CD4-positive, alpha-beta memory T cell (primary cell): ENCODE measurements at regions not wholly inside any gene's neighbourhood (a gene's known extent, or its start where the extent isn't known, plus 50 kb on each side); places are given as distances from the start of the nearest gene placed in this dataset.

Experiments
- CTCF ChIA-PET: fragments of 350-600 bp; sonication (Branson Sonifier 250); formaldehyde crosslinking; loops from one replicate; lab custom pipeline; 2021; ENCODE audit warnings: inconsistent platforms; ENCODE audit not compliant: partially characterized antibody; lab: Charles Lee
- POLR2A ChIA-PET: fragments of 350-600 bp; sonication (Branson Sonifier 250); formaldehyde crosslinking; loops from one replicate; lab custom pipeline; 2021; ENCODE audit not compliant: partially characterized antibody; lab: Charles Lee
- DNase-seq, 5 donors: peaks; one replicate each; pipeline versions ENCODE4 v3.0.0 to v3.0.0-alpha.2; 2020 to 2022; ENCODE audit warnings: mixed read lengths in 1 of 5
- H3K27ac ChIP-seq: one replicate; pipeline ENCODE4 v1.7.0; 2013; ENCODE audit warnings: low read depth, low read length
- H3K27me3 ChIP-seq: 2 replicates; pipeline ENCODE4 v1.7.0; 2013; ENCODE audit warnings: mild to moderate bottlenecking, low read length, moderate library complexity; ENCODE audit not compliant: insufficient read depth
- H3K36me3 ChIP-seq: 2 replicates; pipeline ENCODE4 v1.7.0; 2013; ENCODE audit warnings: mild to moderate bottlenecking, low read length, moderate library complexity; ENCODE audit not compliant: insufficient read depth
- H3K4me1 ChIP-seq: 2 replicates; pipeline ENCODE4 v1.7.0; 2013; ENCODE audit warnings: mild to moderate bottlenecking, low read length, moderate library complexity; ENCODE audit not compliant: insufficient read depth
- H3K4me3 ChIP-seq, 2 donors: one replicate each; pipeline ENCODE4 v1.7.0; 2013; ENCODE audit warnings: low read length in 2 of 2, mild to moderate bottlenecking in 1 of 2
- H3K9me3 ChIP-seq, 2 donors: one replicate each; pipeline ENCODE4 v1.7.0; 2013; ENCODE audit warnings: low read length in 2 of 2, control low read depth in 1 of 2; ENCODE audit not compliant: control insufficient read depth in 1 of 2
- H3K27ac Mint-ChIP-seq, 7 donors: one replicate each; pipeline ENCODE4 v1.8.0; 2020 to 2021; ENCODE audit warnings: mixed read lengths in 7 of 7, mild to moderate bottlenecking in 6 of 7, inconsistent platforms in 3 of 7, moderate library complexity in 3 of 7
- H3K27me3 Mint-ChIP-seq, 2 donors: one replicate each; pipeline ENCODE4 v1.8.0; 2020 to 2021; ENCODE audit warnings: mixed read lengths in 2 of 2
- H3K36me3 Mint-ChIP-seq, 2 donors: one replicate each; pipeline ENCODE4 v1.8.0; 2020 to 2021; ENCODE audit warnings: mixed read lengths in 2 of 2, inconsistent platforms in 1 of 2, mild to moderate bottlenecking in 1 of 2
- H3K4me1 Mint-ChIP-seq, 4 donors: one replicate each; pipeline ENCODE4 v1.8.0; 2020 to 2021; ENCODE audit warnings: mixed read lengths in 4 of 4, mild to moderate bottlenecking in 1 of 4
- H3K4me3 Mint-ChIP-seq, 8 donors: one replicate each; pipeline ENCODE4 v1.8.0; 2020 to 2021; ENCODE audit warnings: mixed read lengths in 8 of 8, mild to moderate bottlenecking in 7 of 8, moderate library complexity in 6 of 8, inconsistent platforms in 3 of 8
- H3K9me3 Mint-ChIP-seq, 8 donors: one replicate each; pipeline ENCODE4 v1.8.0; 2020 to 2021; ENCODE audit warnings: mixed read lengths in 8 of 8, mild to moderate bottlenecking in 5 of 8, inconsistent platforms in 3 of 8, moderate library complexity in 1 of 8
- intact Hi-C: fragments of 100-400 bp; cut with micrococcal nuclease; formaldehyde crosslinking; loops from one replicate; pipeline ENCODE4 v1.15.1; 2023

GRCh38 chr3:99472385-99472784, 166.0 kb upstream of the COL8A1 start:
- Histone ChIP-seq H3K27me3 (no peaks in the 10 kb centered on the region), H3K4me1 (no peaks in the 10 kb centered on the region), H3K36me3 (no peaks in the 10 kb centered on the region), H3K9me3 (no peaks in the 10 kb centered on the region), H3K27ac (no peak overlapping the region), H3K4me3 (no peak overlapping the region)
- Mint-ChIP-seq H3K27me3 (no peaks in the 10 kb centered on the region), H3K27ac (no peak overlapping the region), H3K9me3 (peaks cover 0 to 7% (median 2%) of the 10 kb centered on the region in 8 donors), H3K4me3 (no peak overlapping the region), H3K4me1 (no peaks in the 10 kb centered on the region), H3K36me3 (no peaks in the 10 kb centered on the region)
- DNase-seq = no peak
- ChIA-PET CTCF (no interaction called here), POLR2A (no interaction called here)
- intact Hi-C loops = no loop called here

GRCh38 chr3:99471353-99472323, 166.8 kb upstream of the COL8A1 start:
- no peaks in the 10 kb centered on the region for H3K4me1 ChIP-seq
- Mint-ChIP-seq H3K4me3 (no peak overlapping the region), H3K27me3 (no peaks in the 10 kb centered on the region), H3K4me1 (no peaks in the 10 kb centered on the region), H3K27ac (no peak overlapping the region), H3K9me3 (peaks cover 0 to 3% (median 0%) of the 10 kb centered on the region in 8 donors), H3K36me3 (no peaks in the 10 kb centered on the region)
- H3K9me3 ChIP-seq = no peaks in the 10 kb centered on the region
- H3K27me3 ChIP-seq = no peaks in the 10 kb centered on the region
- no peak for DNase-seq
- intact Hi-C loops = no loop called here
- ChIA-PET CTCF (no interaction called here), POLR2A (no interaction called here)
- no peak overlapping the region for H3K27ac ChIP-seq
- no peak overlapping the region for H3K4me3 ChIP-seq
- H3K36me3 ChIP-seq = no peaks in the 10 kb centered on the region

- no peaks in the 10 kb centered on the region for H3K36me3 Mint-ChIP-seq
- no peaks in the 10 kb centered on the region for H3K36me3 ChIP-seq
- no peak overlapping the region for H3K27ac ChIP-seq
- POLR2A ChIA-PET = no interaction called here
- H3K9me3 Mint-ChIP-seq = peaks cover 0 to 2% (median 0%) of the 10 kb centered on the region in 8 donors
- H3K27me3 ChIP-seq = no peaks in the 10 kb centered on the region
- H3K27ac Mint-ChIP-seq = no peak overlapping the region
- no peaks in the 10 kb centered on the region for H3K4me1 Mint-ChIP-seq
- no peak for DNase-seq
- no peaks in the 10 kb centered on the region for H3K9me3 ChIP-seq
- intact Hi-C loops = no loop called here
- no peak overlapping the region for H3K4me3 Mint-ChIP-seq
- no peaks in the 10 kb centered on the region for H3K4me1 ChIP-seq
- no peak overlapping the region for H3K4me3 ChIP-seq
- CTCF ChIA-PET = no interaction called here
- no peaks in the 10 kb centered on the region for H3K27me3 Mint-ChIP-seq
Observed at GRCh38 chr3:99470841-99471240, 167.6 kb upstream of the COL8A1 start.

- Mint-ChIP-seq H3K36me3 (no peaks in the 10 kb centered on the region), H3K9me3 (peaks cover 0 to 2% (median 0%) of the 10 kb centered on the region in 8 donors), H3K4me1 (no peaks in the 10 kb centered on the region), H3K27ac (no peak overlapping the region), H3K4me3 (no peak overlapping the region), H3K27me3 (no peaks in the 10 kb centered on the region)
- Histone ChIP-seq H3K4me1 (no peaks in the 10 kb centered on the region), H3K27ac (no peak overlapping the region), H3K4me3 (no peak overlapping the region), H3K9me3 (no peaks in the 10 kb centered on the region), H3K36me3 (no peaks in the 10 kb centered on the region), H3K27me3 (no peaks in the 10 kb centered on the region)
- no peak for DNase-seq
- intact Hi-C loops = no loop called here
- ChIA-PET CTCF (no interaction called here), POLR2A (no interaction called here)
Observed at GRCh38 chr3:99468918-99469317, 169.5 kb upstream of the COL8A1 start.

- Mint-ChIP-seq H3K4me1 (no peaks in the 10 kb centered on the region), H3K36me3 (no peaks in the 10 kb centered on the region), H3K27ac (no peak overlapping the region), H3K9me3 (peaks cover 0 to 2% (median 0%) of the 10 kb centered on the region in 8 donors), H3K27me3 (no peaks in the 10 kb centered on the region), H3K4me3 (no peak overlapping the region)
- H3K36me3 ChIP-seq = no peaks in the 10 kb centered on the region
- H3K4me1 ChIP-seq = no peaks in the 10 kb centered on the region
- ChIA-PET CTCF (no interaction called here), POLR2A (no interaction called here)
- no peaks in the 10 kb centered on the region for H3K9me3 ChIP-seq
- intact Hi-C loops = no loop called here
- H3K27ac ChIP-seq = no peak overlapping the region
- H3K27me3 ChIP-seq = no peaks in the 10 kb centered on the region
- no peak for DNase-seq
- H3K4me3 ChIP-seq = no peak overlapping the region
Observed at GRCh38 chr3:99467420-99467819, 171.0 kb upstream of the COL8A1 start.

GRCh38 chr3:99466331-99466730, 172.1 kb upstream of the COL8A1 start:
- no peak overlapping the region for H3K27ac Mint-ChIP-seq
- H3K27me3 ChIP-seq = no peaks in the 10 kb centered on the region
- H3K36me3 ChIP-seq = no peaks in the 10 kb centered on the region
- no peak overlapping the region for H3K4me3 ChIP-seq
- H3K36me3 Mint-ChIP-seq = no peaks in the 10 kb centered on the region
- no peak for DNase-seq
- H3K4me1 Mint-ChIP-seq = no peaks in the 10 kb centered on the region
- intact Hi-C loops = no loop called here
- no peaks in the 10 kb centered on the region for H3K9me3 ChIP-seq
- ChIA-PET POLR2A (no interaction called here), CTCF (no interaction called here)
- no peak overlapping the region for H3K4me3 Mint-ChIP-seq
- H3K9me3 Mint-ChIP-seq = peaks cover 0 to 2% (median 0%) of the 10 kb centered on the region in 8 donors
- H3K27me3 Mint-ChIP-seq = no peaks in the 10 kb centered on the region
- H3K4me1 ChIP-seq = no peaks in the 10 kb centered on the region
- H3K27ac ChIP-seq = no peak overlapping the region

GRCh38 chr3:99458013-99458412, 180.4 kb upstream of the COL8A1 start:
- Histone ChIP-seq H3K4me1 (no peaks in the 10 kb centered on the region), H3K4me3 (no peak overlapping the region), H3K27ac (no peak overlapping the region), H3K9me3 (no peaks in the 10 kb centered on the region), H3K36me3 (no peaks in the 10 kb centered on the region), H3K27me3 (no peaks in the 10 kb centered on the region)
- ChIA-PET CTCF (no interaction called here), POLR2A (no interaction called here)
- H3K4me1 Mint-ChIP-seq = no peaks in the 10 kb centered on the region
- DNase-seq = no peak
- intact Hi-C loops = no loop called here
- H3K27ac Mint-ChIP-seq = no peak overlapping the region
- H3K4me3 Mint-ChIP-seq = no peak overlapping the region
- peaks cover 0 to 2% of the 10 kb centered on the region in 2 donors for H3K27me3 Mint-ChIP-seq
- no peaks in the 10 kb centered on the region for H3K36me3 Mint-ChIP-seq
- peaks cover 0 to 13% (median 3%) of the 10 kb centered on the region in 8 donors for H3K9me3 Mint-ChIP-seq
